Activated CD8-positive, alpha-beta T cell treated with anti-CD3 and anti-CD28 coated beads for 36 hours (primary cell): ENCODE measurements at regions not wholly inside any gene's neighbourhood (a gene's known extent, or its start where the extent isn't known, plus 50 kb on each side); places are given as distances from the start of the nearest gene placed in this dataset.

Source experiments
- ATAC-seq: fragments of 200-7000 bp; cut with Tn5 transposase; one replicate; pipeline ENCODE4 v1.10.0; 2021; ENCODE audit warnings: mild to moderate bottlenecking, moderate library complexity
- CTCF ChIA-PET: fragments of 350-600 bp; sonication (Branson Sonifier 250); formaldehyde crosslinking; loops from one replicate; lab custom pipeline; 2021; ENCODE audit warnings: antibody characterized with exemption; lab: Charles Lee
- POLR2A ChIA-PET: fragments of 350-600 bp; sonication (Branson Sonifier 250); formaldehyde crosslinking; loops from one replicate; lab custom pipeline; 2021; ENCODE audit warnings: antibody characterized with exemption; lab: Charles Lee
- DNase-seq: peaks from one replicate; pipeline ENCODE4 v3.0.0-alpha.2; 2020
- H3K27ac Mint-ChIP-seq: one replicate; pipeline ENCODE4 v1.8.0; 2021; ENCODE audit warnings: mild to moderate bottlenecking, mixed read lengths
- H3K27me3 Mint-ChIP-seq: one replicate; pipeline ENCODE4 v1.8.0; 2021; ENCODE audit warnings: mixed read lengths
- H3K36me3 Mint-ChIP-seq: one replicate; pipeline ENCODE4 v1.8.0; 2021; ENCODE audit warnings: low read depth, mixed read lengths
- H3K4me1 Mint-ChIP-seq: one replicate; pipeline ENCODE4 v1.8.0; 2021; ENCODE audit warnings: low read depth, mixed read lengths
- H3K4me3 Mint-ChIP-seq: one replicate; pipeline ENCODE4 v1.8.0; 2021; ENCODE audit warnings: mild to moderate bottlenecking, moderate library complexity, mixed read lengths
- H3K9me3 Mint-ChIP-seq: one replicate; pipeline ENCODE4 v1.8.0; 2021; ENCODE audit warnings: mixed read lengths
- CTCF ChIP-seq: fragments of 200-600 bp; IDR thresholded peaks from one replicate; pipeline ENCODE4 v1.8.0; 2022; ENCODE audit warnings: antibody characterized with exemption, mild to moderate bottlenecking
- intact Hi-C: fragments of 100-400 bp; cut with micrococcal nuclease; formaldehyde crosslinking; loops from one replicate; pipeline ENCODE4 v1.10.0; 2022

GRCh38 chr5:8691221-8691620, 822.3 kb downstream of the MTRR start:
- Mint-ChIP-seq H3K27ac (no peak overlapping the region), H3K27me3 (no peaks in the 10 kb centered on the region), H3K36me3 (no peaks in the 10 kb centered on the region), H3K4me1 (no peaks in the 10 kb centered on the region), H3K4me3 (no peak overlapping the region), H3K9me3 (peaks cover 2% of the 10 kb centered on the region)
- DNase-seq (no peak), ATAC-seq (no peak)
- intact Hi-C loops: no loop called here
- ChIA-PET CTCF (no interaction called here), POLR2A (no interaction called here)
- TF ChIP-seq CTCF: no peak

GRCh38 chr5:8693341-8693844, 824.4 kb downstream of the MTRR start:
- H3K27me3 Mint-ChIP-seq: no peaks in the 10 kb centered on the region
- no peak overlapping the region for H3K27ac Mint-ChIP-seq
- no peaks in the 10 kb centered on the region for H3K36me3 Mint-ChIP-seq
- intact Hi-C loops: no loop called here
- no peaks in the 10 kb centered on the region for H3K4me1 Mint-ChIP-seq
- no peak for ATAC-seq
- H3K4me3 Mint-ChIP-seq: no peak overlapping the region
- H3K9me3 Mint-ChIP-seq: peaks cover 2% of the 10 kb centered on the region
- ChIA-PET POLR2A (no interaction called here), CTCF (no interaction called here)
- no peak for DNase-seq
- TF ChIP-seq CTCF: no peak

- DNase-seq (no peak), ATAC-seq (no peak)
- peaks cover 2% of the 10 kb centered on the region for H3K9me3 Mint-ChIP-seq
- no peaks in the 10 kb centered on the region for H3K27me3 Mint-ChIP-seq
- ChIA-PET POLR2A (no interaction called here), CTCF (no interaction called here)
- no peak for TF ChIP-seq CTCF
- no peak overlapping the region for H3K4me3 Mint-ChIP-seq
- intact Hi-C loops: no loop called here
- H3K36me3 Mint-ChIP-seq: no peaks in the 10 kb centered on the region
- no peak overlapping the region for H3K27ac Mint-ChIP-seq
- no peaks in the 10 kb centered on the region for H3K4me1 Mint-ChIP-seq
Measured at GRCh38 chr5:8694545-8694944, 825.6 kb downstream of the MTRR start.

GRCh38 chr5:8695902-8696845, 827.2 kb downstream of the MTRR start:
- ATAC-seq: no peak
- Mint-ChIP-seq H3K4me3 (no peak overlapping the region), H3K36me3 (no peaks in the 10 kb centered on the region), H3K27me3 (no peaks in the 10 kb centered on the region), H3K9me3 (peaks cover 2% of the 10 kb centered on the region), H3K4me1 (no peaks in the 10 kb centered on the region), H3K27ac (no peak overlapping the region)
- ChIA-PET POLR2A (no interaction called here), CTCF (no interaction called here)
- no peak for DNase-seq
- intact Hi-C loops: no loop called here
- TF ChIP-seq CTCF: no peak

- Mint-ChIP-seq H3K27ac (no peak overlapping the region), H3K4me1 (no peaks in the 10 kb centered on the region), H3K4me3 (no peak overlapping the region), H3K36me3 (no peaks in the 10 kb centered on the region), H3K27me3 (no peaks in the 10 kb centered on the region), H3K9me3 (peaks cover 2% of the 10 kb centered on the region)
- DNase-seq: no peak
- CTCF ChIA-PET: no interaction called here
- no peak for ATAC-seq
- POLR2A ChIA-PET: no interaction called here
- intact Hi-C loops: no loop called here
- TF ChIP-seq CTCF: no peak
Measured at GRCh38 chr5:8700222-8700621, 831.3 kb downstream of the MTRR start.
